RWPE1 (cell line): ENCODE measurements at regions not wholly inside any gene's neighbourhood (a gene's known extent, or its start where the extent isn't known, plus 50 kb on each side); places are given as distances from the start of the nearest gene placed in this dataset.

Experiments
- CTCF ChIA-PET: fragments of 350-600 bp; sonication (Branson Sonifier 250); formaldehyde crosslinking; extraction: SDS; loops from one replicate; lab custom pipeline; 2021; lab: Yijun Ruan, JAX
- POLR2A ChIA-PET: fragments of 400-600 bp; formaldehyde crosslinking; extraction: SDS; loops from one replicate; lab custom pipeline; 2020; ENCODE audit warnings: antibody characterized with exemption; ENCODE audit not compliant: low non-redundant PET; lab: Yijun Ruan, JAX
- DNase-seq: peaks from one replicate; pipeline ENCODE4 v3.0.0; 2012; ENCODE audit warnings: low spot score
- H3K27ac ChIP-seq: fragments of 450-650 bp; 2 replicates; pipeline ENCODE4 v1.5.1; 2017
- TF ChIP-seq, protein P1 (sequence below): fragments of 450-650 bp; conservative IDR thresholded peaks from 2 replicates; pipeline ENCODE4 v1.5.1; 2017; ENCODE audit warnings: low read depth, mild to moderate bottlenecking

DNA sequence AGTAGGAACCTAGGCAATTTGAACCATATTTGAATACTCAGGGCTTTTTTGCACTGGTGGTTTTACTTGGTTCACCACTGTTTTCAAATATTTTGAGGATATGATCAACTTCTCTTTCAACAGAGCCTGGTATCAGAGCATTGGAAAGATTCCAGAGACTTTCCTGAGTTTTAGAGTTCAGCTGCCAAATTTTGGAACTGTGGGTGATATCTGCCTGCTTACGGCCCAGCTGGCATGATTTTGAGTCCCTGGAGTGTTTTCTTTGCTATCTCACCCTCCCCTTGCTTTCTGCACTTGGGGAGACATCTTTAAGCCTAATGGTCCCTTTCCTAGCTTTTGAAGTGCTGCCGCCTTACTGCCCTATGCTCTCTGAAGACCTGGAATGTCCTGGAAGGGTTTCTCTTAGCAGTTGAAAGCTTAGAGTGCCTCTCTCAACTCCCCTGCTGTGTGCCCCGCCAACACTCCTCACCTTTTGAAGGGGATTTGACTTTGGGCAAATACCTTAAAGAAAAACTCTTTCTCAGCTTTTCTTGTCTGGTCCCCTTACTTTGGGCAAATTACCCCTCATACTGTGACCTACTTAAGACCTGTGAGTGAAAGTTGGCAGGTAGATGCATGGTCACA lies 539.1 kb downstream of the MFSD1 start:
- DNase-seq = no peak
- ChIA-PET POLR2A (no interaction called here), CTCF (no interaction called here)
- no peak overlapping the region for H3K27ac ChIP-seq
- TF ChIP-seq, protein P1, sequence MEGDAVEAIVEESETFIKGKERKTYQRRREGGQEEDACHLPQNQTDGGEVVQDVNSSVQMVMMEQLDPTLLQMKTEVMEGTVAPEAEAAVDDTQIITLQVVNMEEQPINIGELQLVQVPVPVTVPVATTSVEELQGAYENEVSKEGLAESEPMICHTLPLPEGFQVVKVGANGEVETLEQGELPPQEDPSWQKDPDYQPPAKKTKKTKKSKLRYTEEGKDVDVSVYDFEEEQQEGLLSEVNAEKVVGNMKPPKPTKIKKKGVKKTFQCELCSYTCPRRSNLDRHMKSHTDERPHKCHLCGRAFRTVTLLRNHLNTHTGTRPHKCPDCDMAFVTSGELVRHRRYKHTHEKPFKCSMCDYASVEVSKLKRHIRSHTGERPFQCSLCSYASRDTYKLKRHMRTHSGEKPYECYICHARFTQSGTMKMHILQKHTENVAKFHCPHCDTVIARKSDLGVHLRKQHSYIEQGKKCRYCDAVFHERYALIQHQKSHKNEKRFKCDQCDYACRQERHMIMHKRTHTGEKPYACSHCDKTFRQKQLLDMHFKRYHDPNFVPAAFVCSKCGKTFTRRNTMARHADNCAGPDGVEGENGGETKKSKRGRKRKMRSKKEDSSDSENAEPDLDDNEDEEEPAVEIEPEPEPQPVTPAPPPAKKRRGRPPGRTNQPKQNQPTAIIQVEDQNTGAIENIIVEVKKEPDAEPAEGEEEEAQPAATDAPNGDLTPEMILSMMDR = no peak

DNA sequence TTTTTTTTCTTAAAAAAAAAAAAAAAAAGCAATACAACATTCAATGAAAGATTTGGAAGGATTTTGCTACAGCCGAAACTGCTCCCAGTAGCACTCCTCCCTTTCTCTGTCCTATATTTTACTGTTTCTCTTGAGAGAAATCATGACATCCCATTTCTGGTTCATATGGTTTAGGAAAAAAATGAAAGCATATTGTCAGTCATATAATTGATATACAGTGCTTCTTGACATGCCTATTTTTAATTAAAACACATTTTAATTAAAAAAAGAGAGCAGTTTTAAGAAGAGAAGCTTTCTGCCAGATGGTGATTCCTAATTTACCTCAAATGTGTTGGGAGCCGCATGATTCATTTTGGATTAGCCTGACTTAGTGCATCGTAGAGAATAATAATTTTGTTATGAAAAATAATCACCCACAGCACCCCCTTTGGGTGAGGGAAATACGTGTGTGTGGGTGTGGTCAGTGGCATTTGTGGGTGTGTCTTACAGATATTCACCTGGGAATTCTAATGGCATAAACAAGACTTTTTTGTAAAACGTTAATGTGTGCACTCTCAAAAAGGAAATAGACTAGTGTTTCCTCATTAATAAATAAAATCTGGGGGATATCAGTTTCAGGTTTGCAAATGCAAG lies 544.5 kb downstream of the MFSD1 start:
- TF ChIP-seq, protein P1 = no peak
- H3K27ac ChIP-seq = no peak overlapping the region
- POLR2A ChIA-PET = no interaction called here
- CTCF ChIA-PET = no interaction called here
- no peak for DNase-seq

DNA sequence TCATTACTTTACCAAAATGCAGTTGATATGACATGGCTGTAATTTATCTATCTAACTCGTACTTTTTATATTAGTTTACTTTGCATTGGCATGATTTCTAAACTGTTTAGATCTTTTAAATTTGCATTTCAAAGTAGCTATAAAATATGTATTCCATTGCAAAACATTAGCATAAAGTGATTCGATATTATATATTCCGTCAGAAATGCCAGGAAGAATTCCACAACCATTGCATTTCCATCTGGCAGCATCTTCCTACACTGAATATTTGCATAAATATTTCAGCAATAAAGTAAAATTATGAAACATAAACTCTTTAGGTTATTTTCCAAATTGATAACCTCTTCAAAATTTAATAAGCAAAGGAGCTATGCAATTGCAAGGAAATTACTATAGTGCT lies 546.6 kb downstream of the MFSD1 start:
- ChIA-PET CTCF (no interaction called here), POLR2A (no interaction called here)
- H3K27ac ChIP-seq = no peak overlapping the region
- TF ChIP-seq, protein P1 = no peak
- no peak for DNase-seq

DNA sequence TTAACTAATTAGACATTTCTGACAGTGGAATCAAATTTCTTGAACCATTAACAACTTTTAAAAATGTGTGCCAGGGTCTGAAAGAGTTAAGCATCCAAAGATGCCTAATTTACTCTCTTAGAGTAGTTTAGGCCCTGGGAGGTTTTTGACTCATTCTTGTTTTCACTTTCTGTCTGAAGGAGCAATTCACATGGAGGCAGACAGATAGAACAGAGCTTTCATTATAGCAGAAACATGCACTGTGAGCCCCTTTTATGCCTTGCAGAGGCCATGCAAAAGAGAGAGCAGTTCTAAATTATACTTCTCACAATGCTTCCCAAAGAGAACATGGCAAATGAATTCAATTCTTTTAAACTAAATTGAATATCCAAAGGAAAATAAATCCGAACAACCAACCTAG lies 554.8 kb downstream of the MFSD1 start:
- ChIA-PET CTCF (interaction anchor here (0.6 kb wide), 1 partner anchor 198 kb away, joined by 3 read pairs; no protein-coding TSS in a partner anchor), POLR2A (no interaction called here)
- DNase-seq = no peak
- no peak overlapping the region for H3K27ac ChIP-seq
- TF ChIP-seq, protein P1 = no peak

DNA sequence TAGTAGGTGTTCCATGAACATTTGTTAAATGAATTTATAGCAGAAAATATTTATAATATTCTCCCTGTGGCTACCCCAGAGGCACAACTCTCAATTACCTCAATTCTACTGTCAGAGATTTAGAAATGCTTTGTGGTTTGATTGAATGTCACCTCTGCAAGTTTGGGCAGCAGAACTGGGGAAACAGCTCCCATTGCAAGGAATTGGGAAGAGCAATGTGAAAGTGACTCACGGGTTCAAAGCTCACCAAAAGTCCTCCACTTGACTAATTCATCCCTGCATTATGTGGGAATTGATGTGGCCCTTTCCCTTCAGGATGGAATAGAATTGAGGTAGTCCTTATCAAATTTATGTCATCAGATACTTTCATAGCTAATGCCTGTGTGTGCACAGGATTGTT lies 562.7 kb downstream of the MFSD1 start:
- ChIA-PET POLR2A (no interaction called here), CTCF (interaction anchor here (0.6 kb wide), 2 partner anchors 49 to 112 kb away, joined by 4 to 9 read pairs; no protein-coding TSS in a partner anchor)

DNA sequence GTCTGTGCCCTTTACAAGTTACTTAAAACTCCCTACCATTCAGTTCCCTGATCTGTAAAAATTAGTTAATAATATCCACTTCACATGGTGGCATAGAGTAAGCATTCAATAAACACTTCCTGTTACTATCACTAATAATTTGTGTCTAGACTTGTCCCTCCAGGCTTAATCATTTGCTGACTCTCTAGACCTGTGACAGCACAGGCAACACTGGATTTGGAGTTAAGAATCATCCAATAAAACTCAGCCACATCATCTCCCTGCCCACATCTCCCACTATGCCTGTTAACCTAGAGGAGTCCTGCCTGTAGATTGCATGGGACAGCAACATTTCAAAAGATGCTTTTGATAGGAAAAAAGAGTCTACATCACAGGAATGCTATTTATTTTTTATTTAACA lies 564.6 kb downstream of the MFSD1 start:
- POLR2A ChIA-PET = no interaction called here

More for the DNA sequence above, 562.7 kb downstream of the MFSD1 start:
- TF ChIP-seq, protein P1 = no peak
- DNase-seq = no peak
- no peak overlapping the region for H3K27ac ChIP-seq

More for the DNA sequence above, 564.6 kb downstream of the MFSD1 start:
- TF ChIP-seq, protein P1 = no peak
- H3K27ac ChIP-seq = no peak overlapping the region
- CTCF ChIA-PET = no interaction called here
- peak; percentile 14 for DNase-seq
